Muscle of back (tissue), 3 donors: ENCODE measurements at regions not wholly inside any gene's neighbourhood (a gene's known extent, or its start where the extent isn't known, plus 50 kb on each side); places are given as distances from the start of the nearest gene placed in this dataset.
"Not testable (repeated sequence)": the region's sequence is repeated elsewhere in the genome, so short reads cannot be mapped to it uniquely, and the experiment has no call there.

Experiments
- DNase-seq, 3 donors: peaks; one replicate each; pipeline versions ENCODE4 v3.0.0 to v3.0.0-alpha.2; 2013

- peak in 1 of 3 donors; percentile 4 for DNase-seq
Measured at GRCh38 chr11:38582151-38582550, 1984.1 kb upstream of the RAG2 start.

- DNase-seq = no peak
Measured at GRCh38 chr11:38577769-38578168, 1979.7 kb upstream of the RAG2 start.

- DNase-seq = no peak
Measured at GRCh38 chr11:38562562-38562961, 1964.5 kb upstream of the RAG2 start.

GRCh38 chr11:38553148-38553547 is 1955.1 kb upstream of the RAG2 start:
- peak; percentile 40 to 79 (median 42) for DNase-seq

GRCh38 chr11:38547462-38547861 is 1949.4 kb upstream of the RAG2 start:
- no peak for DNase-seq

GRCh38 chr11:38543986-38544385 is 1946.0 kb upstream of the RAG2 start:
- no peak for DNase-seq

- peak in 1 of 3 donors; percentile 60 for DNase-seq
Measured at GRCh38 chr11:38543311-38543710, 1945.3 kb upstream of the RAG2 start.

GRCh38 chr11:38538866-38539680 is 1941.0 kb upstream of the RAG2 start:
- no peak for DNase-seq

GRCh38 chr11:38530226-38530625 is 1932.2 kb upstream of the RAG2 start:
- no peak for DNase-seq

GRCh38 chr11:38524945-38525344 is 1926.9 kb upstream of the RAG2 start:
- no peak for DNase-seq

GRCh38 chr11:38517991-38518390 is 1920.0 kb upstream of the RAG2 start:
- no peak for DNase-seq

- DNase-seq = not testable (repeated sequence)
Measured at GRCh38 chr11:38512830-38513229, 1914.8 kb upstream of the RAG2 start.

GRCh38 chr11:38510041-38510440 is 1912.0 kb upstream of the RAG2 start:
- DNase-seq = no peak

GRCh38 chr11:38503876-38504275 is 1905.8 kb upstream of the RAG2 start:
- no peak for DNase-seq

GRCh38 chr11:38498721-38499120 is 1900.7 kb upstream of the RAG2 start:
- no peak for DNase-seq

- DNase-seq = no peak
Measured at GRCh38 chr11:38491986-38492385, 1894.0 kb upstream of the RAG2 start.

GRCh38 chr11:38481391-38481790 is 1883.4 kb upstream of the RAG2 start:
- DNase-seq = no peak

- no peak for DNase-seq
Measured at GRCh38 chr11:38476808-38477575, 1879.0 kb upstream of the RAG2 start.

- DNase-seq = peak in 2 of 3 donors; percentile 1 to 11
Measured at GRCh38 chr11:38461751-38462150, 1863.7 kb upstream of the RAG2 start.

- DNase-seq = peak; percentile 68 to 83 (median 80)
Measured at GRCh38 chr11:38460896-38461295, 1862.9 kb upstream of the RAG2 start.

GRCh38 chr11:38460429-38460828 is 1862.4 kb upstream of the RAG2 start:
- peak in 1 of 3 donors; percentile 14 for DNase-seq

GRCh38 chr11:38456371-38456770 is 1858.3 kb upstream of the RAG2 start:
- no peak for DNase-seq

- DNase-seq = peak in 1 of 3 donors; percentile 1
Measured at GRCh38 chr11:38448284-38448683, 1850.2 kb upstream of the RAG2 start.
